K562 (cell line): ENCODE measurements at regions not wholly inside any gene's neighbourhood (a gene's known extent, or its start where the extent isn't known, plus 50 kb on each side); places are given as distances from the start of the nearest gene placed in this dataset.

Experiments
- CSDE1 ChIP-seq, 2 experiments: fragments of 450-650 bp; IDR thresholded peaks; 2 replicates each; pipeline ENCODE4 v1.6.1; 2016; ENCODE audit warnings: mild to moderate bottlenecking in 1 of 2
- EZH2 ChIP-seq: IDR thresholded peaks from 2 replicates; pipeline ENCODE4 v1.6.1; 2012; ENCODE audit warnings: low read depth, mild to moderate bottlenecking, inconsistent platforms, low read length, borderline replicate concordance
- GABPB1 ChIP-seq: sonication (generic); formaldehyde crosslinking; IDR thresholded peaks from 2 replicates; pipeline ENCODE4 v1.8.0; 2022; ENCODE audit warnings: mild to moderate bottlenecking, missing genetic modification reagents
- HMG20B ChIP-seq: fragments of 250-450 bp; sonication (Bioruptor Pico); IDR thresholded peaks from 2 replicates; pipeline ENCODE4 v1.5.0; 2021; ENCODE audit warnings: mild to moderate bottlenecking
- NR3C1 ChIP-seq: sonication (generic); formaldehyde crosslinking; IDR thresholded peaks from 2 replicates; pipeline ENCODE4 v1.8.1; 2022; ENCODE audit warnings: missing genetic modification reagents
- REST ChIP-seq, 2 experiments: fragments of 450-650 bp; formaldehyde crosslinking in 1 of 2; IDR thresholded peaks; 2 replicates each; pipeline versions ENCODE4 v1.4.0 to v1.6.1; 2014 to 2020; ENCODE audit warnings: mild to moderate bottlenecking in 2 of 2, borderline replicate concordance in 1 of 2, low read depth in 1 of 2
- SIN3A ChIP-seq, 2 experiments: fragments of 150-350 bp in 1 of 2; IDR thresholded peaks; 2 replicates each; pipeline ENCODE4 v1.6.1; 2011 to 2016; ENCODE audit warnings: borderline replicate concordance in 2 of 2, low read depth in 2 of 2, low read length in 2 of 2, mild to moderate bottlenecking in 2 of 2, moderate library complexity in 2 of 2; ENCODE audit not compliant: control insufficient read depth in 1 of 2
- ZNF318 ChIP-seq, 2 experiments: fragments of 450-650 bp; IDR thresholded peaks; 2 replicates each; pipeline ENCODE4 v1.6.1; 2016; ENCODE audit warnings: mild to moderate bottlenecking in 2 of 2, borderline replicate concordance in 1 of 2, low read depth in 1 of 2, moderate library complexity in 1 of 2

GRCh38 chr2:171247741-171248662 lies 87.3 kb upstream of the TLK1 start (continued):
- TF ChIP-seq REST (IDR thresholded peaks at IDR 0.05; ENCODE audit: borderline replicate concordance) = peak; percentile 6; the same call in 1 of the 2 replicates
- TF ChIP-seq REST (CRISPR knock-in tag; IDR thresholded peaks at IDR 0.05; ENCODE audit: low read depth) = no peak
- TF ChIP-seq ZNF318 (IDR thresholded peaks at IDR 0.05; ENCODE audit: borderline replicate concordance in 1 of 2, low read depth in 1 of 2) = peak in 1 of 2 experiments; percentile 35; a peak in 1 of 4 replicates
- no peak for TF ChIP-seq EZH2
- TF ChIP-seq SIN3A (IDR thresholded peaks at IDR 0.05; ENCODE audit: borderline replicate concordance in 2 of 2, control insufficient read depth in 1 of 2, low read depth in 2 of 2, low read length in 2 of 2) = no peak
- no peak for TF ChIP-seq NR3C1 (CRISPR knock-in tag)
- no peak for TF ChIP-seq GABPB1 (CRISPR knock-in tag)
- no peak for TF ChIP-seq HMG20B (CRISPR knock-in tag)
- no peak for TF ChIP-seq CSDE1 (IDR thresholded peaks at IDR 0.05)
